ENCODE measurements at regions not wholly inside any gene's neighbourhood (a gene's known extent, or its start where the extent isn't known, plus 50 kb on each side); places are given as distances from the start of the nearest gene placed in this dataset.

- BruUV-seq (replicated peaks): no TSS peak
- POLR2A ChIA-PET (ENCODE audit: unreplicated experiment): no interaction called here
- intact Hi-C loops (cut with micrococcal nuclease): loop anchor here (5.0 to 10.0 kb wide), 3 partner anchors 130 to 523 kb away; partner anchors contain the start of gene ZNF608
Measured at GRCh38 chr5:125177340-125177739, 430.9 kb upstream of the ZNF608 start.

GRCh38 chr5:125179612-125180011 lies 433.2 kb upstream of the ZNF608 start:
- TF ChIP-seq CTCF (conservative IDR thresholded peaks at IDR 0.05; ENCODE audit: low read depth, low read length): no peak
- no peak for TF ChIP-seq EZH2phosphoT487 (IDR thresholded peaks at IDR 0.05; ENCODE audit: borderline replicate concordance, low read length)
- no peak for TF ChIP-seq EZH2 (IDR thresholded peaks at IDR 0.05; ENCODE audit: low read length, unreplicated experiment)
- no peaks in the 10 kb centered on the region for H3K79me2 ChIP-seq (ENCODE audit: low read length)
- CTCF ChIA-PET: no interaction called here
- H3K27me3 ChIP-seq (ENCODE audit: low read length): no peaks in the 10 kb centered on the region
- H3K9ac ChIP-seq (ENCODE audit: low read length): no peak overlapping the region
- peaks cover 33% of the 10 kb centered on the region for H3K4me1 ChIP-seq (ENCODE audit: insufficient read depth, low read length)
- no peak overlapping the region for H3K27ac ChIP-seq (ENCODE audit: low read length)
- POLR2A ChIA-PET (ENCODE audit: unreplicated experiment): no interaction called here
- H3K4me3 ChIP-seq (ENCODE audit: low read length): no peak overlapping the region
- no peaks in the 10 kb centered on the region for H3F3A ChIP-seq (ENCODE audit: low read length, unreplicated experiment)
- H3K4me2 ChIP-seq (ENCODE audit: low read length): no peak overlapping the region
- no peaks in the 10 kb centered on the region for H3K36me3 ChIP-seq (ENCODE audit: low read depth, low read length)
- intact Hi-C loops (cut with micrococcal nuclease): loop anchor here (5.0 to 10.0 kb wide), 3 partner anchors 132 to 525 kb away; partner anchors contain the start of gene ZNF608
- H2AFZ ChIP-seq (ENCODE audit: low read length): no peak overlapping the region
- DNase-seq (no peak), ATAC-seq (no peak)
- no peaks in the 10 kb centered on the region for H4K20me1 ChIP-seq (ENCODE audit: low read length)
- no TSS peak for BruUV-seq (replicated peaks)
- no peaks in the 10 kb centered on the region for H3K9me2 ChIP-seq (replicated peaks; ENCODE audit: low read length)
- H3K9me3 ChIP-seq (ENCODE audit: low read length): no peaks in the 10 kb centered on the region

More at GRCh38 chr5:125177340-125177739, 430.9 kb upstream of the ZNF608 start:
- Histone ChIP-seq H3K27me3 (ENCODE audit: low read length) (no peaks in the 10 kb centered on the region), H3K79me2 (ENCODE audit: low read length) (no peaks in the 10 kb centered on the region), H3F3A (ENCODE audit: low read length, unreplicated experiment) (no peaks in the 10 kb centered on the region), H3K4me1 (ENCODE audit: insufficient read depth, low read length) (peaks cover 33% of the 10 kb centered on the region), H3K9me3 (ENCODE audit: low read length) (no peaks in the 10 kb centered on the region), H3K27ac (ENCODE audit: low read length) (no peak overlapping the region), H3K4me2 (ENCODE audit: low read length) (no peak overlapping the region), H2AFZ (ENCODE audit: low read length) (no peak overlapping the region), H3K9ac (ENCODE audit: low read length) (no peak overlapping the region), H4K20me1 (ENCODE audit: low read length) (no peaks in the 10 kb centered on the region), H3K4me3 (ENCODE audit: low read length) (no peak overlapping the region), H3K36me3 (ENCODE audit: low read depth, low read length) (no peaks in the 10 kb centered on the region), H3K9me2 (replicated peaks; ENCODE audit: low read length) (no peaks in the 10 kb centered on the region)
- ATAC-seq (no peak), DNase-seq (no peak)
- no peak for TF ChIP-seq EZH2phosphoT487 (IDR thresholded peaks at IDR 0.05; ENCODE audit: borderline replicate concordance, low read length)
- no peak for TF ChIP-seq CTCF (conservative IDR thresholded peaks at IDR 0.05; ENCODE audit: low read depth, low read length)
- TF ChIP-seq EZH2 (IDR thresholded peaks at IDR 0.05; ENCODE audit: low read length, unreplicated experiment): no peak
- CTCF ChIA-PET: no interaction called here

- Histone ChIP-seq H3K9me3 (ENCODE audit: low read length) (no peaks in the 10 kb centered on the region), H3K9me2 (replicated peaks; ENCODE audit: low read length) (no peaks in the 10 kb centered on the region), H3K27me3 (ENCODE audit: low read length) (no peaks in the 10 kb centered on the region), H4K20me1 (ENCODE audit: low read length) (no peaks in the 10 kb centered on the region), H3K4me1 (ENCODE audit: insufficient read depth, low read length) (peaks cover 30% of the 10 kb centered on the region), H3F3A (ENCODE audit: low read length, unreplicated experiment) (no peaks in the 10 kb centered on the region), H3K36me3 (ENCODE audit: low read depth, low read length) (no peaks in the 10 kb centered on the region), H3K27ac (ENCODE audit: low read length) (no peak overlapping the region), H2AFZ (ENCODE audit: low read length) (no peak overlapping the region), H3K79me2 (ENCODE audit: low read length) (no peaks in the 10 kb centered on the region), H3K9ac (ENCODE audit: low read length) (no peak overlapping the region), H3K4me2 (ENCODE audit: low read length) (no peak overlapping the region), H3K4me3 (ENCODE audit: low read length) (no peak overlapping the region)
- ChIA-PET CTCF (no interaction called here), POLR2A (ENCODE audit: unreplicated experiment) (no interaction called here)
- no peak for TF ChIP-seq EZH2phosphoT487 (IDR thresholded peaks at IDR 0.05; ENCODE audit: borderline replicate concordance, low read length)
- TF ChIP-seq EZH2 (IDR thresholded peaks at IDR 0.05; ENCODE audit: low read length, unreplicated experiment): no peak
- TF ChIP-seq CTCF (conservative IDR thresholded peaks at IDR 0.05; ENCODE audit: low read depth, low read length): no peak
- intact Hi-C loops (cut with micrococcal nuclease): no loop called here
- no TSS peak for BruUV-seq (replicated peaks)
- DNase-seq (peak; percentile 11), ATAC-seq (no peak)
Measured at GRCh38 chr5:125180231-125180829, 433.9 kb upstream of the ZNF608 start.
